Smooth muscle cell (in vitro differentiated cells): ENCODE measurements at regions not wholly inside any gene's neighbourhood (a gene's known extent, or its start where the extent isn't known, plus 50 kb on each side); places are given as distances from the start of the nearest gene placed in this dataset.

Experiments used
- DNase-seq: peaks from one replicate; lab custom pipeline; 2025; ENCODE audit not compliant: unreplicated experiment; lab: John Stamatoyannopoulos, UW
- H2AFZ ChIP-seq: fragments of 200-600 bp; sonication (generic); 2 replicates; pipeline ENCODE4 v1.6.0; 2016; ENCODE audit warnings: antibody characterized with exemption, low read depth, mild to moderate bottlenecking
- H3F3A ChIP-seq: fragments of 200-600 bp; sonication (generic); 2 replicates; pipeline ENCODE4 v1.6.0; 2017; ENCODE audit warnings: antibody characterized with exemption, low read depth
- H3K27ac ChIP-seq: fragments of 200-600 bp; sonication (generic); 2 replicates; pipeline ENCODE4 v1.5.1; 2016; ENCODE audit warnings: low read depth, mild to moderate bottlenecking
- H3K27me3 ChIP-seq: fragments of 200-600 bp; sonication (generic); 2 replicates; pipeline ENCODE4 v1.6.1; 2016; ENCODE audit warnings: low read depth, mild to moderate bottlenecking
- H3K36me3 ChIP-seq: fragments of 200-600 bp; sonication (generic); 2 replicates; pipeline ENCODE4 v1.5.1; 2016; ENCODE audit warnings: low read depth
- H3K4me1 ChIP-seq: fragments of 200-600 bp; sonication (generic); 2 replicates; pipeline ENCODE4 v1.5.1; 2016; ENCODE audit warnings: low read depth
- H3K4me2 ChIP-seq: fragments of 200-600 bp; sonication (generic); 2 replicates; pipeline ENCODE4 v1.6.0; 2016; ENCODE audit warnings: mild to moderate bottlenecking
- H3K4me3 ChIP-seq: fragments of 200-600 bp; sonication (generic); 2 replicates; pipeline ENCODE4 v1.5.1; 2016; ENCODE audit warnings: mild to moderate bottlenecking
- H3K79me2 ChIP-seq: fragments of 200-600 bp; sonication (generic); 2 replicates; pipeline ENCODE4 v1.6.0; 2016; ENCODE audit warnings: low read depth, mild to moderate bottlenecking
- H3K9ac ChIP-seq: fragments of 200-600 bp; sonication (generic); 2 replicates; pipeline ENCODE4 v1.6.0; 2016; ENCODE audit warnings: low read depth
- H3K9me3 ChIP-seq: fragments of 200-600 bp; sonication (generic); replicated peaks from 2 replicates; pipeline ENCODE4 v1.5.1; 2016; ENCODE audit warnings: low read depth
- H4K20me1 ChIP-seq: fragments of 200-600 bp; sonication (generic); 2 replicates; pipeline ENCODE4 v1.6.0; 2016; ENCODE audit warnings: low read depth
- CTCF ChIP-seq: fragments of 200-600 bp; sonication (generic); IDR thresholded peaks from 2 replicates; pipeline ENCODE4 v1.5.1; 2017; ENCODE audit warnings: borderline replicate concordance, mild to moderate bottlenecking, antibody characterized with exemption; ENCODE audit not compliant: insufficient read depth, poor library complexity, severe bottlenecking
- WGBS: methylation state at CpG from one replicate; pipeline ENCODE4 v1.1.7; 2016; ENCODE audit warnings: low lambda C conversion rate; 5-methylcytosine and 5-hydroxymethylcytosine counted together

- no peak for TF ChIP-seq CTCF
- 85% methylated on average over 2 of the region's 2 CpGs for WGBS
- Histone ChIP-seq H3F3A (no peaks in the 10 kb centered on the region), H3K9ac (no peak overlapping the region), H2AFZ (no peak overlapping the region), H3K4me1 (no peaks in the 10 kb centered on the region), H3K4me2 (no peak overlapping the region), H3K27ac (no peak overlapping the region), H3K27me3 (no peaks in the 10 kb centered on the region), H4K20me1 (no peaks in the 10 kb centered on the region), H3K36me3 (no peaks in the 10 kb centered on the region), H3K79me2 (no peaks in the 10 kb centered on the region), H3K4me3 (no peak overlapping the region), H3K9me3 (no peaks in the 10 kb centered on the region)
- no peak for DNase-seq
Observed at GRCh38 chr1:242691610-242691945, 167.1 kb upstream of the PLD5 start.

- H3K4me1 ChIP-seq = no peaks in the 10 kb centered on the region
- WGBS = 82% methylated on average over 8 of the region's 8 CpGs
Observed at GRCh38 chr1:242690849-242691609, 166.5 kb upstream of the PLD5 start.

GRCh38 chr1:242689378-242689777, 164.9 kb upstream of the PLD5 start:
- H3F3A ChIP-seq = no peaks in the 10 kb centered on the region
- no peak for TF ChIP-seq CTCF
- no peaks in the 10 kb centered on the region for H3K4me1 ChIP-seq
- no peak overlapping the region for H3K27ac ChIP-seq
- no peak overlapping the region for H2AFZ ChIP-seq
- DNase-seq = no peak
- no peaks in the 10 kb centered on the region for H3K27me3 ChIP-seq
- no peak overlapping the region for H3K4me3 ChIP-seq
- no peak overlapping the region for H3K4me2 ChIP-seq
- H4K20me1 ChIP-seq = no peaks in the 10 kb centered on the region
- H3K36me3 ChIP-seq = no peaks in the 10 kb centered on the region
- no peak overlapping the region for H3K9ac ChIP-seq
- H3K79me2 ChIP-seq = no peaks in the 10 kb centered on the region
- no peaks in the 10 kb centered on the region for H3K9me3 ChIP-seq
- WGBS = 84% methylated on average over 15 of the region's 17 CpGs

More at GRCh38 chr1:242690849-242691609, 166.5 kb upstream of the PLD5 start:
- no peaks in the 10 kb centered on the region for H3K79me2 ChIP-seq
- no peaks in the 10 kb centered on the region for H3K9me3 ChIP-seq
- no peak for TF ChIP-seq CTCF
- H3K36me3 ChIP-seq = no peaks in the 10 kb centered on the region
- no peak for DNase-seq
- no peak overlapping the region for H3K9ac ChIP-seq
- no peak overlapping the region for H3K4me3 ChIP-seq
- no peaks in the 10 kb centered on the region for H3F3A ChIP-seq
- no peak overlapping the region for H2AFZ ChIP-seq
- H4K20me1 ChIP-seq = no peaks in the 10 kb centered on the region
- H3K27ac ChIP-seq = no peak overlapping the region
- H3K27me3 ChIP-seq = no peaks in the 10 kb centered on the region
- no peak overlapping the region for H3K4me2 ChIP-seq
